ENCODE measurements at regions not wholly inside any gene's neighbourhood (a gene's known extent, or its start where the extent isn't known, plus 50 kb on each side); places are given as distances from the start of the nearest gene placed in this dataset.

DNA sequence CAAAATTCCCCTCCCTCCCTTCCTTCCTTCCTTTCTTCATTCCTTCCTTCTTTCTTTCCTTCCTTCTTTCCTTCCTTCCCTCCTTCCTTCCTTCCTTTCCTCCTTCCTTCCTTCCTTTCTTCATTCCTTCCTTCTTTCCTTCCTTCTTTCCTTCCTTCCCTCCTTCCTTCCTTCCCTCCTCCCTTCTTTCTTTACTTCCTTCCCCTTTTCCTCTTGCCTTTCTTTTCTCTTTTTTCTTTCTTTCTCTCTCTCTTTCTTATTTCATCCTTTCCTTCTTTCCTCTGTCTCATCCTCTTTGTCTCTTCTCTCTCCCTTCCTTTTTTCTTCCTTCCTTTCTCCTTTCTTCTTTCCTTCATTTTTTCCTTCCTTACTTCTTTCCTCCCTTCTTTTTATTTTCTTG lies 171.9 kb upstream of the BRINP3 start:
- in situ Hi-C loops (cut with MboI; ENCODE audit: low pct_unique_long_range_greater_than_20kb, low sequenced_read_pairs, unreplicated experiment) = no loop called here
- TF ChIP-seq, protein P1, sequence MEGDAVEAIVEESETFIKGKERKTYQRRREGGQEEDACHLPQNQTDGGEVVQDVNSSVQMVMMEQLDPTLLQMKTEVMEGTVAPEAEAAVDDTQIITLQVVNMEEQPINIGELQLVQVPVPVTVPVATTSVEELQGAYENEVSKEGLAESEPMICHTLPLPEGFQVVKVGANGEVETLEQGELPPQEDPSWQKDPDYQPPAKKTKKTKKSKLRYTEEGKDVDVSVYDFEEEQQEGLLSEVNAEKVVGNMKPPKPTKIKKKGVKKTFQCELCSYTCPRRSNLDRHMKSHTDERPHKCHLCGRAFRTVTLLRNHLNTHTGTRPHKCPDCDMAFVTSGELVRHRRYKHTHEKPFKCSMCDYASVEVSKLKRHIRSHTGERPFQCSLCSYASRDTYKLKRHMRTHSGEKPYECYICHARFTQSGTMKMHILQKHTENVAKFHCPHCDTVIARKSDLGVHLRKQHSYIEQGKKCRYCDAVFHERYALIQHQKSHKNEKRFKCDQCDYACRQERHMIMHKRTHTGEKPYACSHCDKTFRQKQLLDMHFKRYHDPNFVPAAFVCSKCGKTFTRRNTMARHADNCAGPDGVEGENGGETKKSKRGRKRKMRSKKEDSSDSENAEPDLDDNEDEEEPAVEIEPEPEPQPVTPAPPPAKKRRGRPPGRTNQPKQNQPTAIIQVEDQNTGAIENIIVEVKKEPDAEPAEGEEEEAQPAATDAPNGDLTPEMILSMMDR (IDR thresholded peaks at IDR 0.05; ENCODE audit: extremely low read depth, insufficient read depth, missing control alignments) = no peak
- DNase-seq (ENCODE audit: low spot score) = no peak

DNA sequence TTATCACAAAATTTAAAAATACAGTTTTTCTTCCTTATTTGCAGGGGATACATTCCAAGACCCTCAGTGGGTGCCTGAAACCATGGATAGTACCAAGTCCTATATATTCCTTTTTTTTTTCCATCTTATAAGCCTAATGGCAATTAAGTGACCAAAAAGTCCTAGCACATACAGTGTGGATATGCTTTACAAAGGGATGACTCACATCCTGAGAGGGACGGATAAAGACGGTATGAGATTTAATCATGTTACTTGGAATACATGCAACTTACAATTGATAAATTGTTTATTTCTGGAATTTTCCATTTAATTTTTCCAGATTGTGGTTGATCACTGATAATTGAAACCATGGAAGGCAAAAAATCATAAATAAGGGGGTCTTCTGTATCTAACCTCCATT lies 181.2 kb upstream of the BRINP3 start:
- TF ChIP-seq, protein P1 (IDR thresholded peaks at IDR 0.05; ENCODE audit: extremely low read depth, insufficient read depth, missing control alignments) = no peak
- in situ Hi-C loops (cut with MboI; ENCODE audit: low pct_unique_long_range_greater_than_20kb, low sequenced_read_pairs, unreplicated experiment) = no loop called here
- no peak for DNase-seq (ENCODE audit: low spot score)

DNA sequence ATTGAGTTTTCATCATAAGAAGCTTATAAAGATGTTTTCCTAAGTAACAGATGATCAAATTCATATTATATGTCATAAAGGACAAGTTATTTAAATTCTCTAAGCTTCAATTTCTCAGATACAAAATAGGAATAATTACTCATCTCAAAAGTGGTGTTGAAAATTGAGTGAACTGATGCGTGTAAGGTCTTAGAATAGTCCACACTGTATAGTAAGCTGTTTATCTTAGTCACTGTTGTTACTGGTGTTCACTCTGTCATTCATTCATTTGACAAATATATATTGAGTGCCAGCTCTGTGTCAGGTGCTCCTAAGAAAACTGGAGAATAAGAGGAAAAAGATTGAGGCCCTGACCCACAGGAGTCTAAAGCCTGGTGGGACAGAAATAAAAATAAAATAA lies 186.3 kb upstream of the BRINP3 start:
- no peak for DNase-seq (ENCODE audit: low spot score)
- TF ChIP-seq, protein P1 (IDR thresholded peaks at IDR 0.05; ENCODE audit: extremely low read depth, insufficient read depth, missing control alignments) = no peak
- in situ Hi-C loops (cut with MboI; ENCODE audit: low pct_unique_long_range_greater_than_20kb, low sequenced_read_pairs, unreplicated experiment) = no loop called here

DNA sequence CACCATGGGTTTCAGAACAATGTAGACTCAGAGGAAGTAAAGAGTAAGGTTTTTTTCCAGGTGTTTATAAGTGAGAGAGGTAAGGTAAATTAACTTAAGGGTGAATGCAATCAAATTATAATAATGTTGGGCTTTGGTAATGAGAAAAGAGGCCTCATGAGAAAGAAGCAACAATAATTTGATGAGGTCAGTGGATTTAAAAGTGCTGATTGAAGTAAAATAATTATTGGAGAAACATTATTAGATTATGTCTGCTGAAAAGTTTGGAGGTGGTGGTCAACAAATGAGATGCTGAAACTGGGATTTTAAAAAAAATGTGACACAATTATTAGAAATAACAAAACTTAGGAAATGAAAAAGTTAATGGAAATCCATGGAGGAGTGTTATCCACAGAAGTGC lies 187.4 kb upstream of the BRINP3 start:
- in situ Hi-C loops (cut with MboI; ENCODE audit: low pct_unique_long_range_greater_than_20kb, low sequenced_read_pairs, unreplicated experiment) = no loop called here
- TF ChIP-seq, protein P1 (IDR thresholded peaks at IDR 0.05; ENCODE audit: extremely low read depth, insufficient read depth, missing control alignments) = no peak

DNA sequence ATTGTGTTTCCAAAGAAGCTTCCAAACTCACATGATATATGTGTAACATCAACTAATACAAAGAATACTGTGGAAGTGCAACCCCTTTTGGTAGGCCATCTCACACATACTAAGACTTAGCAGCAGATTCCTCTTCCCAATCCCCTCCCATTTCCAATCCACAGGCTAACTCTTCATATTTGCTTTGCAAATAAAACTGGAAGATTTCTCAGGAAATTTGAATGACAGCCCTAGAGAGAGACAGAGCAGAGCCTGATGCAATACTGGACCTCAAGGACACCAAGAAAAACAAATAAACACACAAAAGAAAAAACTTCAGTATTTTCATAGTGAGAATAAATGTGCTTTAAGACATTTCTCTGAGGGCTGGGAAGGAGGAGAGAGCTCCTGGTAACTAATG lies 190.2 kb upstream of the BRINP3 start:
- TF ChIP-seq, protein P1 (IDR thresholded peaks at IDR 0.05; ENCODE audit: extremely low read depth, insufficient read depth, missing control alignments) = no peak
- in situ Hi-C loops (cut with MboI; ENCODE audit: low pct_unique_long_range_greater_than_20kb, low sequenced_read_pairs, unreplicated experiment) = no loop called here
- no peak for DNase-seq (ENCODE audit: low spot score)

More for the DNA sequence above, 187.4 kb upstream of the BRINP3 start:
- DNase-seq (ENCODE audit: low spot score) = no peak

DNA sequence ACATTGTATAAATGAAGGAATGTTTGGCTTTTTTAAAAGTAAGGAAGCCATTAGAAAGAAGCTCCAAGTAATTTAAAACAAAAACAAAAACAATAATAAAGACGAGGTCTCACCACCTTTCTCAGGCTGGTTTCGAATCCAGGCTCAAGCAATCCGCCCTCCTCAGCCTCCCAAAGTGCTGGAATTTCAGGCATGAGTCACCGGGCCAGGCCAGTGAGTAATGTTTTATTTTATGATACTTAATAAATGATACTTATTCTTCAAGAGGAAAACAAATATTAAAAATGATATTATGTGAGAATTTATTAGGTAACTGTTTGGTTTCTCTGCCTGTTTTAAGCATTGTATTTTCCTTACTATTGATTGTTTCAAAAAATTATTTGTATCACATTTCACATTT lies 201.4 kb upstream of the BRINP3 start:
- TF ChIP-seq, protein P1 (IDR thresholded peaks at IDR 0.05; ENCODE audit: extremely low read depth, insufficient read depth, missing control alignments) = no peak
- in situ Hi-C loops (cut with MboI; ENCODE audit: low pct_unique_long_range_greater_than_20kb, low sequenced_read_pairs, unreplicated experiment) = no loop called here
- no peak for DNase-seq (ENCODE audit: low spot score)

DNA sequence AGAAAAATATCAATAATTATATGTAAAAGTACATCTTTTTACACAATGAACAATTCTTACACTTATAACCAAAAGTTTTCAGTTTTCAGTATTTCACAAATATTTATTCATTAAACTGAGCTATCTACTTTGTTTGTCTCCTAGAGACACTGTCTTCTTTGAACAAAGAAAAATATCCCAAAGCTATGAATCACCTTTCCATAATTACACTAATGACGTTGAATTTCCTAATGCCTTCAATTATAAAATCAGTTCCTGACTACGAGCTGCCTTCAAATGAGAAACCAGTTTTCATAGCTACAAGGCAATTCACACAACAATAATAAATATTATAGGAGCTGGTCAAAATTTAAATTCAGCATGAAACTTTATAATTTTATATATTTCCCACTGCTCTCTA lies 201.8 kb upstream of the BRINP3 start:
- in situ Hi-C loops (cut with MboI; ENCODE audit: low pct_unique_long_range_greater_than_20kb, low sequenced_read_pairs, unreplicated experiment) = no loop called here
- TF ChIP-seq, protein P1 (IDR thresholded peaks at IDR 0.05; ENCODE audit: extremely low read depth, insufficient read depth, missing control alignments) = no peak
- no peak for DNase-seq (ENCODE audit: low spot score)

Measured in GM13977 (cell line).